Chondrocyte (in vitro differentiated cells): ENCODE measurements at regions not wholly inside any gene's neighbourhood (a gene's known extent, or its start where the extent isn't known, plus 50 kb on each side); places are given as distances from the start of the nearest gene placed in this dataset.

Source experiments
- DNase-seq: peaks from one replicate; pipeline ENCODE4 v3.0.0; 2021; ENCODE audit warnings: mixed read lengths, low spot score
- H3K27ac Mint-ChIP-seq: one replicate; pipeline ENCODE4 v1.8.0; 2021; ENCODE audit warnings: mild to moderate bottlenecking, moderate library complexity, mixed read lengths; ENCODE audit not compliant: unreplicated experiment
- H3K27me3 Mint-ChIP-seq: 2 replicates; pipeline ENCODE4 v1.8.0; 2021; ENCODE audit warnings: low read depth, mixed read lengths
- H3K36me3 Mint-ChIP-seq: 2 replicates; pipeline ENCODE4 v1.8.0; 2021; ENCODE audit warnings: low read depth, mixed read lengths
- H3K4me1 Mint-ChIP-seq: 2 replicates; pipeline ENCODE4 v1.8.0; 2021; ENCODE audit warnings: low read depth, mild to moderate bottlenecking, mixed read lengths
- H3K4me3 Mint-ChIP-seq: one replicate; pipeline ENCODE4 v1.8.0; 2021; ENCODE audit warnings: mild to moderate bottlenecking, moderate library complexity, mixed read lengths; ENCODE audit not compliant: unreplicated experiment
- H3K9me3 Mint-ChIP-seq: 2 replicates; pipeline ENCODE4 v1.8.0; 2021; ENCODE audit warnings: low read depth, mixed read lengths
- CTCF ChIP-seq: fragments of 200-600 bp; sonication (generic); IDR thresholded peaks from 2 replicates; pipeline ENCODE4 v1.5.0; 2021; ENCODE audit warnings: antibody characterized with exemption, mild to moderate bottlenecking, moderate library complexity

GRCh38 chr17:79560527-79560926 lies 50.3 kb downstream of the RBFOX3 start:
- no peak for TF ChIP-seq CTCF
- no peak overlapping the region for H3K4me3 Mint-ChIP-seq
- H3K36me3 Mint-ChIP-seq = no peaks in the 10 kb centered on the region
- no peaks in the 10 kb centered on the region for H3K4me1 Mint-ChIP-seq
- H3K9me3 Mint-ChIP-seq = peaks cover 2% of the 10 kb centered on the region
- H3K27me3 Mint-ChIP-seq = peaks cover 32% of the 10 kb centered on the region
- no peak overlapping the region for H3K27ac Mint-ChIP-seq
- DNase-seq = peak; percentile 51

- no peak for TF ChIP-seq CTCF
- H3K27me3 Mint-ChIP-seq = peaks cover 32% of the 10 kb centered on the region
- H3K9me3 Mint-ChIP-seq = peaks cover 3% of the 10 kb centered on the region
- H3K27ac Mint-ChIP-seq = no peak overlapping the region
- no peaks in the 10 kb centered on the region for H3K36me3 Mint-ChIP-seq
- no peaks in the 10 kb centered on the region for H3K4me1 Mint-ChIP-seq
- H3K4me3 Mint-ChIP-seq = no peak overlapping the region
- peak; percentile 12 for DNase-seq
Measured at GRCh38 chr17:79559111-79559887, 51.6 kb downstream of the RBFOX3 start.

DNA sequence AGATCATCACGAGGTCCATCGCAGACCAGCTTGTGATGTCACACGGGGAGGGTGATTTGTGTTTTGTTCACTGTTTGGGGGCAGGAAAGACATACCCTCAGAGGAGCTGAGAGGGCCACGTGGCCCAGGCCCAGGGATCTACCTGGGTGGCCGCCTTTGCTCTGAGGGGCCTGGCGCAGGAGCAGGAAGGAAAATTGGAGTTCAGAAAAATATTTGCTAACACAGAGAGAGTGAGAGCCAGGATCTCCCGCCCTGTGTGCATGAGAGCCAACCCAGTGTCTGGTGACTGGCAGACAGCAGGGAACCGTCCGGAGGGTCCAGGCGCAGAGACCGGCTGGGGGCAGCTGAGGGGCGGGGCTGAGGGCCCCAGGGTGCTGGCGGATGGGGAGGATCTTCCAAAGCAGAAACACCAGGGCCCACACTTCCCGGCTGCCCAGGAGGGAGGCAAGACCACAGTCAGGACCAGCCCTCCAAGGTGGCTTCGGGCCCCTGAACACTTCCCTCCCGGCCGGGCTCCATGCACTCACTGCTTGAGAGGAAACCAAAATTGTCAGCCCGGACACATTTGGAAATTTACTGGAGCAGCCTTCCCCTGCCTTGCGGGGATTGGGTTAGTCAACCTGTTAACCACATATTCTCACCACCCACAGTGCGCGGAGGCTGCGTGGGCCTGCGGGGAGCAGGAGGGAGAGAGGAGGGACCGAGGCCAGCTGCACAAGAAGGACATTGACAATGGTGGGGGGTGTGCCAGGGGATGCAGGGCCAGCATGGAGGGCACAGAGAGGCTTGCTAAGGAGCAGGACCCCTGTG lies 52.6 kb downstream of the RBFOX3 start:
- DNase-seq = peak; percentile 69
- Mint-ChIP-seq H3K9me3 (peaks cover 6% of the 10 kb centered on the region), H3K4me3 (no peak overlapping the region), H3K36me3 (no peaks in the 10 kb centered on the region), H3K4me1 (no peaks in the 10 kb centered on the region), H3K27ac (no peak overlapping the region), H3K27me3 (peaks cover 32% of the 10 kb centered on the region)
- TF ChIP-seq CTCF = no peak

DNA sequence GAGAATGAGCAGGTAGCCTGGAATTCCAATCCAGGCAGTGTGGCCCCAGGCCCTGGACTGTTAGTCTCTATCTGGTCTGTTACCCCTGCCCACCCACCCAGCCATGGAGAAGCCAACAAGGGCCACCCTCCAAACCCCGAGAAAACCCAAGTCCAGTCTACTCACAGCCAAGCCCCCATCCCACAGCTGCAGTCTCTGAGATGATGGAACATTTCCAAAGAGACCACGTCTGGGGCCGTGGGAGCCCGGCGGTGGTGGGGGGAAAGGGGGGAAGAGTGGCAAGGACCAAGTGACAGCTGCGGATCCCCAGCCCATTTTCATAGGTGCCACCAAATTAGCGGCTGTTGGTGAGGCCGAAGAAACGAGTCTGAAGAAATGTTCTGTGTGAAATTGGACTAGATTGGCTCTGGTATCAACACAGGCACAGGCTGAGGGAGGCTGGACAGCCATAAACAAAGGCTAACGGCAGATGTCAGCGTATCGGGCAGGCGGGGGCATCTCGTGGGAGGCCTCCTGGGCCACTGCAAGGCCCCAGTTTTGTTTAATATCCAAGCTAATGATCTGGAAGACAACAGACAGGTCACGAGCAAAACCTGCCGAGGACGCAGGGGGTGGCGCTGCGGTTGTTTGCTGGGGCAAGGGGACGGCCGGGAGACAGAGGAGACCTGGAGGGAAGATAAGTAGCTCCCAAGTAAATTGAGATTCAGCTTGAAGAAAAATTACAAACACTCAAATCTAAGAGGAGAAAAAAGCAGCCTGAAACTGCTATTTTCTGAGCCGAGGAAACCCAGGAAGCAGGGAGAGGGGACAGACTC lies 53.4 kb downstream of the RBFOX3 start:
- no peak overlapping the region for H3K27ac Mint-ChIP-seq
- H3K36me3 Mint-ChIP-seq = no peaks in the 10 kb centered on the region
- H3K4me1 Mint-ChIP-seq = no peaks in the 10 kb centered on the region
- H3K9me3 Mint-ChIP-seq = peaks cover 7% of the 10 kb centered on the region
- TF ChIP-seq CTCF = no peak
- peaks cover 31% of the 10 kb centered on the region for H3K27me3 Mint-ChIP-seq
- DNase-seq = peak; percentile 57
- no peak overlapping the region for H3K4me3 Mint-ChIP-seq

DNA sequence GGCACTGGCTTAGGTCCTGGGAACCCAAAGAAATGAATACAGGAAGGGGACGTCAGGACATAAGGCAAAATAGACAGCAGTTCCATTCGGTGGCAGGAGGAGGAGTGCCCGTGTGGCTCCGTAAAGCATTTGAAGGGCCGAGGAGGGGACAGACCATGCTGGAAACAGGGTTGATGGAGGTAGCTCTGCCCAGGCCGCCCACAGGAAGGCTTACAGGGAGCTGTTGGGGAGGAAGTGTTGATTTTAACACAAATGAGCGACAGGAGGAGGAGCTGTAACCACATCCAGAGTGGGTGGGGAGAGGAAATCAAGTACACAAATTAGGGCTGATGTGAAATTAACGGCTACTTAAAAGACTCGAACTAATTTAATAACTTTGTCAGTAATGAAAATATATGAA lies 54.6 kb downstream of the RBFOX3 start:
- no peaks in the 10 kb centered on the region for H3K4me1 Mint-ChIP-seq
- H3K27me3 Mint-ChIP-seq = peaks cover 22% of the 10 kb centered on the region
- no peaks in the 10 kb centered on the region for H3K36me3 Mint-ChIP-seq
- peaks cover 11% of the 10 kb centered on the region for H3K9me3 Mint-ChIP-seq
- peak; percentile 32 for DNase-seq
- TF ChIP-seq CTCF = no peak
- H3K27ac Mint-ChIP-seq = no peak overlapping the region
- no peak overlapping the region for H3K4me3 Mint-ChIP-seq
